ENCODE measurements at regions not wholly inside any gene's neighbourhood (a gene's known extent, or its start where the extent isn't known, plus 50 kb on each side); places are given as distances from the start of the nearest gene placed in this dataset.

DNA sequence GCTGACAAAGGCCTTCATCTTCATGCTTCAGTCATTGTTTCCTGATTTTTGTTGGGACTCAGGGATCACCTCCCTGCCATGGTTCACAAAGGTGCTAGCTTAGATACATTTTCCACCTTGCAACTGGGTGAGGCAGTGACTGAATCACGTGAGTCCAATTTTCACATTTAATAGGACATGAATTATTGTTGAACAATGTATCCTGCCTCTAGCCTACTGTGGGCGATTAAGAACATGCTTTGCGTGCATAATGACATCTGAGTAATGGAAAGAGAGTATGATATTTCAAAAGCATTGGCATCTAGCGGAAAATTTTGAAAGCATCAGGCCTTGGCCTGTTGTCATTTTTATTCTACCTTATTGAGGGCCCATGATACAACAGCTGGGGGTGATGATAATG is 199.2 kb upstream of the JAG1 start:
- TF ChIP-seq, protein P1, sequence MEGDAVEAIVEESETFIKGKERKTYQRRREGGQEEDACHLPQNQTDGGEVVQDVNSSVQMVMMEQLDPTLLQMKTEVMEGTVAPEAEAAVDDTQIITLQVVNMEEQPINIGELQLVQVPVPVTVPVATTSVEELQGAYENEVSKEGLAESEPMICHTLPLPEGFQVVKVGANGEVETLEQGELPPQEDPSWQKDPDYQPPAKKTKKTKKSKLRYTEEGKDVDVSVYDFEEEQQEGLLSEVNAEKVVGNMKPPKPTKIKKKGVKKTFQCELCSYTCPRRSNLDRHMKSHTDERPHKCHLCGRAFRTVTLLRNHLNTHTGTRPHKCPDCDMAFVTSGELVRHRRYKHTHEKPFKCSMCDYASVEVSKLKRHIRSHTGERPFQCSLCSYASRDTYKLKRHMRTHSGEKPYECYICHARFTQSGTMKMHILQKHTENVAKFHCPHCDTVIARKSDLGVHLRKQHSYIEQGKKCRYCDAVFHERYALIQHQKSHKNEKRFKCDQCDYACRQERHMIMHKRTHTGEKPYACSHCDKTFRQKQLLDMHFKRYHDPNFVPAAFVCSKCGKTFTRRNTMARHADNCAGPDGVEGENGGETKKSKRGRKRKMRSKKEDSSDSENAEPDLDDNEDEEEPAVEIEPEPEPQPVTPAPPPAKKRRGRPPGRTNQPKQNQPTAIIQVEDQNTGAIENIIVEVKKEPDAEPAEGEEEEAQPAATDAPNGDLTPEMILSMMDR (IDR thresholded peaks at IDR 0.05; ENCODE audit: low read depth, low read length, missing control alignments), result no peak
- in situ Hi-C loops (cut with HindIII; ENCODE audit: low sequenced_read_pairs), result no loop called here
- DNase-seq (ENCODE audit: low read depth), result no peak
- H3K4me3 ChIP-seq (ENCODE audit: low read depth, low read length), result no peak overlapping the region

DNA sequence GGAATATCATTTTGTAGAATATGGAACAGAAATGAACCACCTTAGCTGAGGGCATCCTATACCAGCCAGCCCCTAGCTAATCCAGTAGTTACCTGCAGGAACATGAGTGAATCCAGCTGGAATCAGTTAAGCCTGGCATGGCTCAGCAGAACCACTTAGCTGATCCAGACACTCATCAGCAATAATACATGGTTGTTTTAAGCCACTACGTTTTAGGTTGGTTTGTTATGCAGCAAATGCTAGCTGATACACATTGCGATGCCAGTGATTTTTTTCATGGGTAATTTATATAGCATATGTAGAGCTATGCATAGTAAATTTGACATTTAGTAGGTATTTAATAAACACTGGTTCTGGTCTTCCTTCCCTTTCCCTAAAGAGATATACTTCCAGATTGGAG is 201.9 kb upstream of the JAG1 start:
- in situ Hi-C loops (cut with HindIII; ENCODE audit: low sequenced_read_pairs), result no loop called here
- no peak overlapping the region for H3K4me3 ChIP-seq (ENCODE audit: low read depth, low read length)
- TF ChIP-seq, protein P1 (IDR thresholded peaks at IDR 0.05; ENCODE audit: low read depth, low read length, missing control alignments), result no peak
- no peak for DNase-seq (ENCODE audit: low read depth)

DNA sequence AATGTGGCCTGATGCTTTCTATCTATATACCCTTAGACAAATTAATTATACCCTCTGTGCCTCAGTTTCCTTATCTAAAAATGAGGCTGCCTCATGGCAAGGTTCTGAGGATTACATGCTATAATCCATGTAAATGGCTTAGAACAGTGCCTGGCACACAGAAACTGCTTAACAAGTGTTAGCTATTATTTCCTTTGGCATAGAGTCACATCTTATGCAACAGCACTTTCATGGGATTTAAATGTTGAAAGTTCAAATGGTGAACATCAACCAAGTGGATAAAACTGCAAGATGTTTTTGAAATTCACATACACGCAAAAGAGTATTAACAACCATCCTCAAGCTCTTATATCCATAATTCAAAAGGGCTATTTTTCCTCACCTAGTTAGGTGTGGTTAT is 202.8 kb upstream of the JAG1 start:
- in situ Hi-C loops (cut with HindIII; ENCODE audit: low sequenced_read_pairs), result no loop called here
- no peak overlapping the region for H3K4me3 ChIP-seq (ENCODE audit: low read depth, low read length)
- DNase-seq (ENCODE audit: low read depth), result no peak
- TF ChIP-seq, protein P1 (IDR thresholded peaks at IDR 0.05; ENCODE audit: low read depth, low read length, missing control alignments), result no peak

DNA sequence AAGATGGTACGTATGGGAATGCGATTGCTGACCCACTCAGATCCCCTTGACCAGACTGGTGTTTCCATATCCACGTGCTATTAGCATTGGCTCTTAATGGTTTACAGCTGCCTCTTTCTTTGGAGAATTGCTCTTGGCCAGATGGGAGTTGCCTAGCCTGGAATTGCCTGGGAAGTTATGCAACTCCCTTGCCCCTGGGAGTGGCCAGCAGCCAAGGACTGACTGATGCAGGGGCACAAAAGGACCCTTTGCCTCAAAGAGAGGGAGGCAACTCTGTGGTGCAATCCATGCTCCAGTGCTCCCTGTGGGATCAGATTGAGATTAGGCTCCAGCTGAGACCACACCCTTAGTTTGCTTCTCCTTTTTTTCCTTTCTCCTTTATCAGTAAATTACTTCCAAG is 203.5 kb upstream of the JAG1 start:
- DNase-seq (ENCODE audit: low read depth), result no peak
- in situ Hi-C loops (cut with HindIII; ENCODE audit: low sequenced_read_pairs), result no loop called here
- H3K4me3 ChIP-seq (ENCODE audit: low read depth, low read length), result no peak overlapping the region
- TF ChIP-seq, protein P1 (IDR thresholded peaks at IDR 0.05; ENCODE audit: low read depth, low read length, missing control alignments), result no peak

DNA sequence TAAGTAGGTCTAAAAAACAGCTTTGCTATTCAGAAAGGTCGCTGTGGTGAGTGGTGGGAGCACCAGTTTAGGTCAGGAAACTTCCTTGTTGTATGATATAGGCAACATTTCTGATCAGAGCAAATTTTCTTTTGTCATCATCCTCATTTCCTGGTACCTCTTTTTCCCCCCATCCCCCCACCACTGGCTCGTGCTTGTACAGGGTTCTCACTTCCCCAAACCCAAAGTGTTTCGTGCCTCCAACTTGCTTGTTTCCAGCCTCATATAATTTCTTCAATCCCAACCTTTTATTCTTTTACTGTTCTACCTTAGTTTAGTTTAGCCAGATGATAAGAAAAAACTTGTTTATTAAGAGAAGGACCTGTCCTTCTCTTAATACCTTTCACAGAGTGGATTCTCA is 209.4 kb upstream of the JAG1 start:
- in situ Hi-C loops (cut with HindIII; ENCODE audit: low sequenced_read_pairs), result no loop called here
- DNase-seq (ENCODE audit: low read depth), result no peak
- H3K4me3 ChIP-seq (ENCODE audit: low read depth, low read length), result no peak overlapping the region
- TF ChIP-seq, protein P1 (IDR thresholded peaks at IDR 0.05; ENCODE audit: low read depth, low read length, missing control alignments), result no peak

DNA sequence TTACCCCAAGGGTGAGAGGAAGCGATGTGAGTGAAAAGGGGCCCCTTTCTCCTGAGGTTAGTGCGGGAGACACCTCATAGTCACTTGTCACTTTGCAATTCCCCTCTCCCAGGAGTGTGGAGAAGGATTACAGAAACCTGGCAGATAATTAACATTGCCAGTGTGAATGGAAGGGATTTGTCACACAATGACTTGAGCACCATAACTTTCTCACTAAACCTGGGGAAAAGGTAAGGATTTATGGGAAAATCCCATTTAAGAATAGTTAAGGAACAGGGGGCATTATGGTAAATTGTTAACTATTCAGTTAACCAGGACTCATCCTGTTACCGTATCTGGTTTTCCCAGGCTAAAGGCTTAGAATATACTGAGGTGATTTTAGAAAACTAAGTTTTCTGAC is 219.5 kb upstream of the JAG1 start:
- in situ Hi-C loops (cut with HindIII; ENCODE audit: low sequenced_read_pairs), result no loop called here
- DNase-seq (ENCODE audit: low read depth), result no peak
- TF ChIP-seq, protein P1 (IDR thresholded peaks at IDR 0.05; ENCODE audit: low read depth, low read length, missing control alignments), result no peak
- H3K4me3 ChIP-seq (ENCODE audit: low read depth, low read length), result no peak overlapping the region

DNA sequence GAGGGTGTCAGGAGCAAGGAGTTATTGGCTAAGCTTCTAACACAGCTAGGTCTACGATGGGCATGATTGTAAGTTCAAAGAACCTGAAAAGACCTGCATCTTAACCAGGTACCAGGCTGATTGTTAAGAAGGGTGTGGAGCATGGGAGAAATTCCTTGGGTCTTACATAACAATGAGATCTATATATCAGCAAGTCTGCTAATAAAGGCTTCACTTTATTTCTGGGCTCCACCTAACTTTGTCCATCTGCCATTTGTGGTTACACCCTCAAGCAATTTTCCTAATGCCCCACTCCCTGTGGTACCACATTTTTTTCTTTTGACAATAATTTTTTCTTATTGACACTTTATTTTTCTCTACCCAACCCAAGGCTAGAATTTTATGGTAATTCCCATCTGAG is 223.5 kb upstream of the JAG1 start:
- no peak overlapping the region for H3K4me3 ChIP-seq (ENCODE audit: low read depth, low read length)
- TF ChIP-seq, protein P1 (IDR thresholded peaks at IDR 0.05; ENCODE audit: low read depth, low read length, missing control alignments), result no peak
- DNase-seq (ENCODE audit: low read depth), result no peak
- in situ Hi-C loops (cut with HindIII; ENCODE audit: low sequenced_read_pairs), result no loop called here

Data from astrocyte of the cerebellum (primary cell).